ENCODE measurements at regions not wholly inside any gene's neighbourhood (a gene's known extent, or its start where the extent isn't known, plus 50 kb on each side); places are given as distances from the start of the nearest gene placed in this dataset.
A peak's percentile ranks its signal among the peaks of the same experiment; 100 is the strongest.

- H3K14ac ChIP-seq (ENCODE audit: insufficient read length): no peak overlapping the region
- POLR2A ChIA-PET (ENCODE audit: partially characterized antibody): no interaction called here
- H4K20me1 ChIP-seq (replicated peaks in 1 of 2; ENCODE audit: control insufficient read depth in 1 of 2, insufficient read depth in 2 of 2, low read length in 2 of 2): no peaks in the 10 kb centered on the region
- H3K23me2 ChIP-seq (ENCODE audit: low read depth, low read length): no peaks in the 10 kb centered on the region; the same call in 1 of the 2 replicates
- no peak overlapping the region for H3K27ac ChIP-seq (ENCODE audit: low read depth, low read length)
- no peak overlapping the region for H2AK5ac ChIP-seq (ENCODE audit: low read depth, low read length)
- H3K4me2 ChIP-seq (ENCODE audit: insufficient read depth in 1 of 2, low read depth in 2 of 2, low read length in 2 of 2): no peak overlapping the region
- H2BK5ac ChIP-seq (ENCODE audit: low read depth, low read length): no peak overlapping the region
- no peaks in the 10 kb centered on the region; a peak in 2 of 7 replicates for H3K4me1 ChIP-seq (replicated peaks in 1 of 4; ENCODE audit: control insufficient read depth in 3 of 4, insufficient read depth in 4 of 4, low read length in 3 of 4)
- no peaks in the 10 kb centered on the region for H3K27me3 ChIP-seq (replicated peaks in 1 of 4; ENCODE audit: control insufficient read depth in 3 of 4, extremely low read depth in 1 of 4, insufficient read depth in 3 of 4, low read length in 3 of 4)
- no peak overlapping the region for H4K91ac ChIP-seq (replicated peaks; ENCODE audit: insufficient read length, low read length)
- H3K9me3 ChIP-seq (ENCODE audit: insufficient read depth in 2 of 2, low read depth in 1 of 2, low read length in 1 of 2): no peaks in the 10 kb centered on the region
- no peak overlapping the region for H4K8ac ChIP-seq (ENCODE audit: extremely low read depth, insufficient read depth, low read length)
- H3K18ac ChIP-seq (ENCODE audit: extremely low read depth, low read length): no peak overlapping the region; the same call in 1 of the 2 replicates
- H3K4ac ChIP-seq (replicated peaks; ENCODE audit: insufficient read length, low read depth, low read length): no peak overlapping the region
- no peak overlapping the region for H3K4me3 ChIP-seq (ENCODE audit: extremely low read depth in 1 of 4, insufficient read depth in 2 of 4, low read depth in 3 of 4, low read length in 4 of 4)
- H3K36me3 ChIP-seq (ENCODE audit: control insufficient read depth in 2 of 4, insufficient read depth in 4 of 4, low read length in 3 of 4): no peaks in the 10 kb centered on the region
- no peak overlapping the region for H4K5ac ChIP-seq (ENCODE audit: insufficient read length, low read depth, low read length)
- 96% methylated on average over 7 of the region's 7 CpGs; no CpG with 5 or more reads in 1 of the 2 experiments for WGBS, 2 experiments (ENCODE audit: extremely low coverage in 1 of 2, insufficient coverage in 1 of 2, insufficient read length in 1 of 2, insufficient replicate concordance in 2 of 2, low coverage in 1 of 2, low lambda C conversion rate in 2 of 2, missing lambda C conversion rate in 1 of 2)
- H3K56ac ChIP-seq (replicated peaks; ENCODE audit: insufficient read length, low read depth, low read length): no peak overlapping the region
- no peak for DNase-seq (ENCODE audit: low read depth in 1 of 2, low spot score in 2 of 2)
- no peak overlapping the region for H2BK120ac ChIP-seq (replicated peaks; ENCODE audit: low read depth, low read length)
- H3K79me1 ChIP-seq (ENCODE audit: low read depth, low read length): no peaks in the 10 kb centered on the region
- no peak overlapping the region for H3K9ac ChIP-seq (replicated peaks in 1 of 4; ENCODE audit: extremely low read depth in 1 of 4, low read depth in 3 of 4, low read length in 3 of 4)
- no peak overlapping the region for H2BK15ac ChIP-seq (ENCODE audit: low read length)
- H3K23ac ChIP-seq (ENCODE audit: insufficient read length): no peak overlapping the region
- no peak overlapping the region for H2BK12ac ChIP-seq (ENCODE audit: low read depth, low read length)
- no peaks in the 10 kb centered on the region for H3K79me2 ChIP-seq (ENCODE audit: control insufficient read depth in 1 of 2, insufficient read depth in 2 of 2, low read length in 2 of 2)
- no peak overlapping the region for H2BK20ac ChIP-seq (ENCODE audit: low read length)
- H2AFZ ChIP-seq (ENCODE audit: low read length): peak overlapping the region; percentile 21; the same call in 1 of the 2 replicates
- FAIRE-seq: no peak
- CTCF ChIA-PET (ENCODE audit: partially characterized antibody): interaction anchor here (0.6 to 2.2 kb wide), 3 partner anchors 22 to 116 kb away, joined by 3 to 4 read pairs (median 3); no protein-coding TSS in a partner anchor
- TF ChIP-seq RFX5 (IDR thresholded peaks at IDR 0.05; ENCODE audit: borderline replicate concordance, low read depth, low read length) (no peak), FOSL1 (IDR thresholded peaks at IDR 0.05; ENCODE audit: insufficient read depth, low read depth, low read length) (no peak), RNF2 (IDR thresholded peaks at IDR 0.05; ENCODE audit: borderline replicate concordance, low read depth, low read length, missing control alignments, poor library complexity, severe bottlenecking) (no peak), ASH2L (IDR thresholded peaks at IDR 0.05; ENCODE audit: low read length) (no peak), NANOG (IDR thresholded peaks at IDR 0.05; ENCODE audit: insufficient read depth, low read depth, low read length, poor library complexity, severe bottlenecking) (no peak), BCL11A (IDR thresholded peaks at IDR 0.05; ENCODE audit: low read depth in 2 of 2, low read length in 2 of 2) (no peak), KDM5A (IDR thresholded peaks at IDR 0.05; ENCODE audit: low read length) (no peak), KDM1A (IDR thresholded peaks at IDR 0.05; ENCODE audit: borderline replicate concordance, low read length) (no peak), CEBPB (IDR thresholded peaks at IDR 0.05; ENCODE audit: low read depth, low read length) (no peak), ATF2 (IDR thresholded peaks at IDR 0.05; ENCODE audit: low read length) (no peak), SAP30 (IDR thresholded peaks at IDR 0.05; ENCODE audit: insufficient read depth, insufficient replicate concordance, low read length) (no peak), POLR2A (IDR thresholded peaks at IDR 0.05; ENCODE audit: control extremely low read depth in 1 of 2, low read depth in 2 of 2, low read length in 2 of 2) (no peak)
Measured at GRCh38 chr5:61884252-61884855, 421.7 kb upstream of the KIF2A start.
